Jurkat, Clone E6-1 (cell line): ENCODE measurements at regions not wholly inside any gene's neighbourhood (a gene's known extent, or its start where the extent isn't known, plus 50 kb on each side); places are given as distances from the start of the nearest gene placed in this dataset.
"Not testable (repeated sequence)": the region's sequence is repeated elsewhere in the genome, so short reads cannot be mapped to it uniquely, and the experiment has no call there.

ENCODE experiments used
- DNase-seq: peaks from one replicate; pipeline ENCODE4 v3.0.0-alpha.2; 2011; ENCODE audit warnings: low read depth, low spot score
- H3K4me3 ChIP-seq: 2 replicates; pipeline ENCODE4 v1.5.1; 2011; ENCODE audit warnings: mild to moderate bottlenecking, low read length, control low read depth, moderate library complexity

- H3K4me3 ChIP-seq, DNase-seq: not testable (repeated sequence)
Measured at GRCh38 chr2:61593648-61594047, 55.5 kb upstream of the XPO1 start.

GRCh38 chr2:61590214-61590613 lies 52.1 kb upstream of the XPO1 start:
- no peak for DNase-seq
- H3K4me3 ChIP-seq = no peak overlapping the region

GRCh38 chr2:61588566-61588965 lies 50.4 kb upstream of the XPO1 start:
- no peak overlapping the region for H3K4me3 ChIP-seq
- no peak for DNase-seq
